ENCODE measurements at regions not wholly inside any gene's neighbourhood (a gene's known extent, or its start where the extent isn't known, plus 50 kb on each side); places are given as distances from the start of the nearest gene placed in this dataset.

- Histone ChIP-seq H3K4me1 (ENCODE audit: insufficient read depth, low read length) (peaks cover 20% of the 10 kb centered on the region), H3K9ac (ENCODE audit: insufficient read depth, low read depth, low read length) (peak overlapping the region; percentile 47), H3K27me3 (ENCODE audit: control insufficient read depth in 1 of 2, insufficient read depth in 2 of 2, low read length in 2 of 2) (no peaks in the 10 kb centered on the region), H3K27ac (ENCODE audit: extremely low read length, insufficient read depth, low read length) (peak overlapping the region; percentile 57), H4K20me1 (ENCODE audit: insufficient read depth, low read length) (no peaks in the 10 kb centered on the region), H3K4me3 (replicated peaks in 1 of 3; ENCODE audit: insufficient read depth in 1 of 3, low read depth in 2 of 3, low read length in 3 of 3) (peak overlapping the region in 2 of 3 experiments; percentile 8 to 42; a peak in 4 of 6 replicates), H3K9me3 (ENCODE audit: low read length) (no peaks in the 10 kb centered on the region), H3K79me2 (ENCODE audit: insufficient read depth, low read length) (no peaks in the 10 kb centered on the region), H3K4me2 (ENCODE audit: low read depth, low read length) (peak overlapping the region; percentile 72), H2AFZ (ENCODE audit: low read length) (peak overlapping the region; percentile 100), H3K36me3 (replicated peaks in 1 of 2; ENCODE audit: control insufficient read depth in 1 of 2, insufficient read depth in 2 of 2, low read length in 2 of 2) (no peaks in the 10 kb centered on the region)
- FAIRE-seq (peak; percentile 32), DNase-seq (ENCODE audit: low spot score) (peak; percentile 38), ATAC-seq (peak; percentile 95)
- WGBS (ENCODE audit: low lambda C conversion rate): 17% methylated on average over 7 of the region's 7 CpGs
- in situ Hi-C loops (cut with HindIII; ENCODE audit: extremely low pct_ligation_motif_present, low pct_unique_long_range_greater_than_20kb): no loop called here
- BruUV-seq (replicated peaks): no TSS peak
- intact Hi-C loops (cut with micrococcal nuclease; ENCODE audit: unreplicated experiment): no loop called here
- ChIA-PET POLR2A (no interaction called here), CTCF (ENCODE audit: low intra/inter-chr PET ratio, low total read pairs) (no interaction called here)
- TF ChIP-seq MED1 (CRISPR knock-in tag; IDR thresholded peaks at IDR 0.05) (0 out of 2 replicates have a peak, but pooled peaks have one; percentile 20), USF2 (IDR thresholded peaks at IDR 0.05; ENCODE audit: low read depth, low read length) (peak; percentile 11; the same call in 1 of the 2 replicates), USF2 (CRISPR knock-in tag; IDR thresholded peaks at IDR 0.05; ENCODE audit: borderline replicate concordance) (no peak; the same call in 1 of the 2 replicates), HNF1B (CRISPR knock-in tag; IDR thresholded peaks at IDR 0.05) (no peak), ZMYM4 (CRISPR knock-in tag; IDR thresholded peaks at IDR 0.05) (peak; percentile 77), NFE2L1 (CRISPR knock-in tag; IDR thresholded peaks at IDR 0.05; ENCODE audit: borderline replicate concordance) (no peak), EHMT2 (IDR thresholded peaks at IDR 0.05; ENCODE audit: borderline replicate concordance, low read depth, low read length) (peak; percentile 55; the same call in 1 of the 2 replicates), RBFOX2 (IDR thresholded peaks at IDR 0.05; ENCODE audit: low read depth, low read length) (peak; percentile 30; the same call in 1 of the 2 replicates), POLR2A (IDR thresholded peaks at IDR 0.05; ENCODE audit: insufficient read depth in 1 of 2, low read depth in 2 of 2, low read length in 2 of 2) (peak in 1 of 2 experiments; percentile 53; a peak in 2 of 4 replicates), MAX (IDR thresholded peaks at IDR 0.05) (peak; percentile 29; the same call in 1 of the 2 replicates), PHF8 (CRISPR knock-in tag; IDR thresholded peaks at IDR 0.05) (peak; percentile 35; the same call in 1 of the 2 replicates), HDAC1 (CRISPR knock-in tag; IDR thresholded peaks at IDR 0.05) (peak; percentile 31; the same call in 1 of the 2 replicates), HOMEZ (CRISPR knock-in tag; IDR thresholded peaks at IDR 0.05; ENCODE audit: low read depth) (peak; percentile 51; the same call in 1 of the 2 replicates), ZNF749 (CRISPR knock-in tag; IDR thresholded peaks at IDR 0.05; ENCODE audit: borderline replicate concordance) (peak; percentile 35; the same call in 1 of the 2 replicates), ZNF644 (CRISPR knock-in tag; IDR thresholded peaks at IDR 0.05; ENCODE audit: low read depth) (0 out of 2 replicates have a peak, but pooled peaks have one; percentile 11), PRDM15 (CRISPR knock-in tag; IDR thresholded peaks at IDR 0.05) (0 out of 2 replicates have a peak, but pooled peaks have one; percentile 30)
Measured at GRCh38 chr21:15352009-15352408, 287.2 kb upstream of the NRIP1 start.
